ENCODE measurements at regions not wholly inside any gene's neighbourhood (a gene's known extent, or its start where the extent isn't known, plus 50 kb on each side); places are given as distances from the start of the nearest gene placed in this dataset.
"Not testable (repeated sequence)": the region's sequence is repeated elsewhere in the genome, so short reads cannot be mapped to it uniquely, and the experiment has no call there.

- Histone ChIP-seq H3K4me2 (ENCODE audit: low read length) (no peak overlapping the region), H3K9me3 (ENCODE audit: control insufficient read depth, insufficient read depth, low read length) (no peaks in the 10 kb centered on the region), H4K20me1 (ENCODE audit: control insufficient read depth, insufficient read depth, low read depth, low read length) (no peaks in the 10 kb centered on the region), H3K4me1 (ENCODE audit: control insufficient read depth, low read length) (no peaks in the 10 kb centered on the region), H3K27ac (ENCODE audit: low read depth, low read length) (no peak overlapping the region), H3F3A (ENCODE audit: control insufficient read depth, insufficient read depth) (no peaks in the 10 kb centered on the region), H3K27me3 (ENCODE audit: control insufficient read depth, low read length) (no peaks in the 10 kb centered on the region), H3K4me3 (ENCODE audit: low read length) (no peak overlapping the region), H3K9me2 (replicated peaks; ENCODE audit: control insufficient read depth, low read length) (no peaks in the 10 kb centered on the region), H3K79me2 (ENCODE audit: control insufficient read depth, low read length) (no peaks in the 10 kb centered on the region), H3K36me3 (ENCODE audit: control insufficient read depth, low read length) (no peaks in the 10 kb centered on the region)
- TF ChIP-seq EZH2phosphoT487 (IDR thresholded peaks at IDR 0.05; ENCODE audit: borderline replicate concordance, low read length) (no peak), CTCF (IDR thresholded peaks at IDR 0.05; ENCODE audit: low read depth, low read length, poor library complexity, severe bottlenecking) (no peak)
Observed at GRCh38 chr5:114148253-114148652, 213.6 kb upstream of the KCNN2 start.

- not testable (repeated sequence) for H3K79me2 ChIP-seq (ENCODE audit: control insufficient read depth, low read length); H4K20me1 ChIP-seq (ENCODE audit: control insufficient read depth, insufficient read depth, low read depth, low read length); H3K4me2 ChIP-seq (ENCODE audit: low read length); H3K9me2 ChIP-seq (replicated peaks; ENCODE audit: control insufficient read depth, low read length); H3K4me3 ChIP-seq (ENCODE audit: low read length); H3K4me1 ChIP-seq (ENCODE audit: control insufficient read depth, low read length); H3F3A ChIP-seq (ENCODE audit: control insufficient read depth, insufficient read depth); H3K27me3 ChIP-seq (ENCODE audit: control insufficient read depth, low read length); H3K27ac ChIP-seq (ENCODE audit: low read depth, low read length); H3K9me3 ChIP-seq (ENCODE audit: control insufficient read depth, insufficient read depth, low read length); H3K36me3 ChIP-seq (ENCODE audit: control insufficient read depth, low read length)
Observed at GRCh38 chr5:114148728-114149127, 213.1 kb upstream of the KCNN2 start.

- Histone ChIP-seq H3F3A (ENCODE audit: control insufficient read depth, insufficient read depth) (no peaks in the 10 kb centered on the region), H3K79me2 (ENCODE audit: control insufficient read depth, low read length) (no peaks in the 10 kb centered on the region), H3K36me3 (ENCODE audit: control insufficient read depth, low read length) (no peaks in the 10 kb centered on the region), H4K20me1 (ENCODE audit: control insufficient read depth, insufficient read depth, low read depth, low read length) (no peaks in the 10 kb centered on the region), H3K4me2 (ENCODE audit: low read length) (no peak overlapping the region), H3K27ac (ENCODE audit: low read depth, low read length) (no peak overlapping the region), H3K9me2 (replicated peaks; ENCODE audit: control insufficient read depth, low read length) (no peaks in the 10 kb centered on the region), H3K4me1 (ENCODE audit: control insufficient read depth, low read length) (no peaks in the 10 kb centered on the region), H3K4me3 (ENCODE audit: low read length) (no peak overlapping the region), H3K27me3 (ENCODE audit: control insufficient read depth, low read length) (no peaks in the 10 kb centered on the region), H3K9me3 (ENCODE audit: control insufficient read depth, insufficient read depth, low read length) (no peaks in the 10 kb centered on the region)
- TF ChIP-seq CTCF (IDR thresholded peaks at IDR 0.05; ENCODE audit: low read depth, low read length, poor library complexity, severe bottlenecking) (no peak), EZH2phosphoT487 (IDR thresholded peaks at IDR 0.05; ENCODE audit: borderline replicate concordance, low read length) (no peak)
Observed at GRCh38 chr5:114152656-114153360, 209.1 kb upstream of the KCNN2 start.

- Histone ChIP-seq H3K4me3 (ENCODE audit: low read length) (no peak overlapping the region), H3K4me2 (ENCODE audit: low read length) (no peak overlapping the region), H3K36me3 (ENCODE audit: control insufficient read depth, low read length) (no peaks in the 10 kb centered on the region), H4K20me1 (ENCODE audit: control insufficient read depth, insufficient read depth, low read depth, low read length) (no peaks in the 10 kb centered on the region), H3K79me2 (ENCODE audit: control insufficient read depth, low read length) (no peaks in the 10 kb centered on the region), H3F3A (ENCODE audit: control insufficient read depth, insufficient read depth) (no peaks in the 10 kb centered on the region), H3K9me3 (ENCODE audit: control insufficient read depth, insufficient read depth, low read length) (no peaks in the 10 kb centered on the region), H3K4me1 (ENCODE audit: control insufficient read depth, low read length) (no peaks in the 10 kb centered on the region), H3K9me2 (replicated peaks; ENCODE audit: control insufficient read depth, low read length) (no peaks in the 10 kb centered on the region), H3K27me3 (ENCODE audit: control insufficient read depth, low read length) (no peaks in the 10 kb centered on the region), H3K27ac (ENCODE audit: low read depth, low read length) (no peak overlapping the region)
- TF ChIP-seq EZH2phosphoT487 (IDR thresholded peaks at IDR 0.05; ENCODE audit: borderline replicate concordance, low read length) (no peak), CTCF (IDR thresholded peaks at IDR 0.05; ENCODE audit: low read depth, low read length, poor library complexity, severe bottlenecking) (no peak)
Observed at GRCh38 chr5:114153392-114153791, 208.5 kb upstream of the KCNN2 start.
